Panc1 (cell line): ENCODE measurements at regions not wholly inside any gene's neighbourhood (a gene's known extent, or its start where the extent isn't known, plus 50 kb on each side); places are given as distances from the start of the nearest gene placed in this dataset.

Experiments
- ATAC-seq: fragments of 200-7000 bp; cut with Tn5 transposase; 2 replicates; pipeline ENCODE4 v1.9.1; 2020; ENCODE audit warnings: mild to moderate bottlenecking, moderate library complexity
- BruUV-seq: library from RNA; stranded (reverse); fragments of 400-500 nt; replicated peaks from 2 replicates; lab custom pipeline; 2021; lab: Mats Ljungman, UMichigan
- CTCF ChIA-PET: fragments of 300-600 bp; sonication (Branson Sonifier 250); formaldehyde crosslinking; loops from one replicate; lab custom pipeline; 2022; ENCODE audit warnings: antibody characterized with exemption; lab: Charles Lee
- POLR2A ChIA-PET: fragments of 300-600 bp; sonication (Branson Sonifier 250); formaldehyde crosslinking; loops from one replicate; lab custom pipeline; 2022; ENCODE audit warnings: antibody characterized with exemption; lab: Charles Lee
- DNase-seq: peaks from one replicate; pipeline ENCODE4 v3.0.0-alpha.2; 2010; ENCODE audit warnings: low read depth, low spot score
- H3K27ac ChIP-seq: 2 replicates; pipeline ENCODE4 v1.5.1; 2011; ENCODE audit warnings: mild to moderate bottlenecking, low read length, inconsistent platforms
- H3K27me3 ChIP-seq: fragments of 200-500 bp; sonication (Bioruptor generic); 2 replicates; pipeline ENCODE4 v1.6.0; 2014; ENCODE audit warnings: low read length, inconsistent platforms; ENCODE audit not compliant: control insufficient read depth, insufficient read depth
- H3K36me3 ChIP-seq: fragments of 200-500 bp; sonication (Bioruptor generic); 2 replicates; pipeline ENCODE4 v1.5.1; 2014; ENCODE audit warnings: inconsistent platforms, mild to moderate bottlenecking, low read length, moderate library complexity; ENCODE audit not compliant: control insufficient read depth, insufficient read depth
- H3K4me1 ChIP-seq: 2 replicates; pipeline ENCODE4 v1.5.1; 2011; ENCODE audit warnings: inconsistent platforms, mild to moderate bottlenecking, low read length, moderate library complexity; ENCODE audit not compliant: control insufficient read depth, insufficient read depth
- H3K4me3 ChIP-seq, 2 experiments: 2 replicates each; pipeline ENCODE4 v1.5.1; 2011 to 2012; ENCODE audit warnings: low read depth in 2 of 2, low read length in 2 of 2, mild to moderate bottlenecking in 2 of 2, inconsistent platforms in 1 of 2, moderate library complexity in 1 of 2
- H3K9me3 ChIP-seq: fragments of 200-500 bp; sonication (Bioruptor generic); 2 replicates; pipeline ENCODE4 v1.5.1; 2014; ENCODE audit warnings: low read depth, mild to moderate bottlenecking, inconsistent platforms, low read length, moderate library complexity; ENCODE audit not compliant: control insufficient read depth, insufficient read depth
- POLR2AphosphoS5 ChIP-seq: IDR thresholded peaks from 2 replicates; pipeline ENCODE4 v1.6.1; 2012; ENCODE audit warnings: mild to moderate bottlenecking, low read depth, low read length, moderate library complexity
- SIN3A ChIP-seq: IDR thresholded peaks from 2 replicates; pipeline ENCODE4 v1.6.1; 2012; ENCODE audit warnings: low read depth, mild to moderate bottlenecking, low read length, moderate library complexity, borderline replicate concordance; ENCODE audit not compliant: insufficient read depth
- TCF7L2 ChIP-seq: IDR thresholded peaks from 2 replicates; pipeline ENCODE4 v1.6.1; 2011; ENCODE audit warnings: mild to moderate bottlenecking, low read depth, low read length, inconsistent platforms
- in situ Hi-C: cut with HindIII; loops from 2 replicates; pipeline ENCODE4 v1.10.0; 2016; ENCODE audit warnings: low sequenced_read_pairs, low pct_unique_long_range_greater_than_20kb
- intact Hi-C: fragments of 100-400 bp; cut with micrococcal nuclease; formaldehyde crosslinking; loops from one replicate; pipeline ENCODE4 v1.10.0; 2022; ENCODE audit not compliant: unreplicated experiment
- TF ChIP-seq, protein P1 (sequence below): fragments of 450-650 bp; IDR thresholded peaks from 2 replicates; pipeline ENCODE4 v1.5.1; 2017; ENCODE audit warnings: mild to moderate bottlenecking
- TF ChIP-seq, protein P2 (sequence below), 2 experiments: IDR thresholded peaks; 2 replicates each; pipeline ENCODE4 v1.6.1; 2011 to 2012; ENCODE audit warnings: low read depth in 2 of 2, control low read depth in 1 of 2, low read length in 1 of 2, mild to moderate bottlenecking in 1 of 2, moderate library complexity in 1 of 2; ENCODE audit not compliant: insufficient read depth in 1 of 2

DNA sequence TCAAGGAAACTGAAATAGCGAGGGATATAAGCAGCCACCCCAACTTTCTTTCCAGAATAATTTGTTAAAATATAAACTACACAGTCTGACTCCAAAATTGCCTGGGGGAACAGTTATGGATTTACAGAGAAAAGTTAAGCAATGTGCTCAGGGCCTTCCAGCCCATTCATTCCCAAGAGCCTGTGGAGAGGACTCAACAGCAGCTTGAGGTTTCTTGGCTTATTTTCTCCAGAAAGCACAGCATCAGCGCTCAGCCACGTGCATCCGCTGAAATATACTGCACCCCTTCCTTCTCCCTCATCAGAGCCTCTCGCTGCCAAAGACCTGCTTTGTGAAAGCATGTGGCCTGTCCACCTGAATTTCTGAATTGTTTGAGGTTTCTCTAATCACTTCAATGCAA is 375.2 kb upstream of the VWC2 start:
- no peak overlapping the region for H3K27ac ChIP-seq
- TF ChIP-seq TCF7L2 (no peak), POLR2AphosphoS5 (no peak), SIN3A (no peak)
- TF ChIP-seq, protein P1, sequence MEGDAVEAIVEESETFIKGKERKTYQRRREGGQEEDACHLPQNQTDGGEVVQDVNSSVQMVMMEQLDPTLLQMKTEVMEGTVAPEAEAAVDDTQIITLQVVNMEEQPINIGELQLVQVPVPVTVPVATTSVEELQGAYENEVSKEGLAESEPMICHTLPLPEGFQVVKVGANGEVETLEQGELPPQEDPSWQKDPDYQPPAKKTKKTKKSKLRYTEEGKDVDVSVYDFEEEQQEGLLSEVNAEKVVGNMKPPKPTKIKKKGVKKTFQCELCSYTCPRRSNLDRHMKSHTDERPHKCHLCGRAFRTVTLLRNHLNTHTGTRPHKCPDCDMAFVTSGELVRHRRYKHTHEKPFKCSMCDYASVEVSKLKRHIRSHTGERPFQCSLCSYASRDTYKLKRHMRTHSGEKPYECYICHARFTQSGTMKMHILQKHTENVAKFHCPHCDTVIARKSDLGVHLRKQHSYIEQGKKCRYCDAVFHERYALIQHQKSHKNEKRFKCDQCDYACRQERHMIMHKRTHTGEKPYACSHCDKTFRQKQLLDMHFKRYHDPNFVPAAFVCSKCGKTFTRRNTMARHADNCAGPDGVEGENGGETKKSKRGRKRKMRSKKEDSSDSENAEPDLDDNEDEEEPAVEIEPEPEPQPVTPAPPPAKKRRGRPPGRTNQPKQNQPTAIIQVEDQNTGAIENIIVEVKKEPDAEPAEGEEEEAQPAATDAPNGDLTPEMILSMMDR, result no peak
- TF ChIP-seq, protein P2, sequence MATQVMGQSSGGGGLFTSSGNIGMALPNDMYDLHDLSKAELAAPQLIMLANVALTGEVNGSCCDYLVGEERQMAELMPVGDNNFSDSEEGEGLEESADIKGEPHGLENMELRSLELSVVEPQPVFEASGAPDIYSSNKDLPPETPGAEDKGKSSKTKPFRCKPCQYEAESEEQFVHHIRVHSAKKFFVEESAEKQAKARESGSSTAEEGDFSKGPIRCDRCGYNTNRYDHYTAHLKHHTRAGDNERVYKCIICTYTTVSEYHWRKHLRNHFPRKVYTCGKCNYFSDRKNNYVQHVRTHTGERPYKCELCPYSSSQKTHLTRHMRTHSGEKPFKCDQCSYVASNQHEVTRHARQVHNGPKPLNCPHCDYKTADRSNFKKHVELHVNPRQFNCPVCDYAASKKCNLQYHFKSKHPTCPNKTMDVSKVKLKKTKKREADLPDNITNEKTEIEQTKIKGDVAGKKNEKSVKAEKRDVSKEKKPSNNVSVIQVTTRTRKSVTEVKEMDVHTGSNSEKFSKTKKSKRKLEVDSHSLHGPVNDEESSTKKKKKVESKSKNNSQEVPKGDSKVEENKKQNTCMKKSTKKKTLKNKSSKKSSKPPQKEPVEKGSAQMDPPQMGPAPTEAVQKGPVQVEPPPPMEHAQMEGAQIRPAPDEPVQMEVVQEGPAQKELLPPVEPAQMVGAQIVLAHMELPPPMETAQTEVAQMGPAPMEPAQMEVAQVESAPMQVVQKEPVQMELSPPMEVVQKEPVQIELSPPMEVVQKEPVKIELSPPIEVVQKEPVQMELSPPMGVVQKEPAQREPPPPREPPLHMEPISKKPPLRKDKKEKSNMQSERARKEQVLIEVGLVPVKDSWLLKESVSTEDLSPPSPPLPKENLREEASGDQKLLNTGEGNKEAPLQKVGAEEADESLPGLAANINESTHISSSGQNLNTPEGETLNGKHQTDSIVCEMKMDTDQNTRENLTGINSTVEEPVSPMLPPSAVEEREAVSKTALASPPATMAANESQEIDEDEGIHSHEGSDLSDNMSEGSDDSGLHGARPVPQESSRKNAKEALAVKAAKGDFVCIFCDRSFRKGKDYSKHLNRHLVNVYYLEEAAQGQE (IDR thresholded peaks at IDR 0.05; ENCODE audit: insufficient read depth in 1 of 2, low read depth in 2 of 2, low read length in 1 of 2), result no peak
- ChIA-PET CTCF (no interaction called here), POLR2A (no interaction called here)
- no peak overlapping the region for H3K4me3 ChIP-seq
- no peaks in the 10 kb centered on the region for H3K9me3 ChIP-seq
- intact Hi-C loops, result no loop called here
- H3K27me3 ChIP-seq, result no peaks in the 10 kb centered on the region
- ATAC-seq (0 out of 2 replicates have a peak, but pooled peaks have one; percentile 21), DNase-seq (no peak)
- no peaks in the 10 kb centered on the region for H3K4me1 ChIP-seq
- in situ Hi-C loops, result no loop called here
- no peaks in the 10 kb centered on the region for H3K36me3 ChIP-seq
- BruUV-seq, result no TSS peak

- Histone ChIP-seq H3K4me3 (no peak overlapping the region), H3K27ac (no peak overlapping the region), H3K27me3 (no peaks in the 10 kb centered on the region), H3K36me3 (no peaks in the 10 kb centered on the region), H3K4me1 (no peaks in the 10 kb centered on the region), H3K9me3 (no peaks in the 10 kb centered on the region)
- ChIA-PET CTCF (no interaction called here), POLR2A (no interaction called here)
- intact Hi-C loops (no loop called here), in situ Hi-C loops (no loop called here)
- BruUV-seq, result no TSS peak
- DNase-seq, result peak; percentile 25
- peak; percentile 62; the same call in 1 of the 2 replicates for ATAC-seq
- TF ChIP-seq SIN3A, result no peak
- TF ChIP-seq, protein P2 (IDR thresholded peaks at IDR 0.05; ENCODE audit: insufficient read depth in 1 of 2, low read depth in 2 of 2, low read length in 1 of 2), result no peak
- TF ChIP-seq POLR2AphosphoS5, result no peak
- no peak for TF ChIP-seq TCF7L2
- TF ChIP-seq, protein P1, result no peak
Measured at GRCh38 chr7:49398746-49399145, 374.7 kb upstream of the VWC2 start.
